Retinal pigment epithelial cell (primary cell): ENCODE measurements at regions not wholly inside any gene's neighbourhood (a gene's known extent, or its start where the extent isn't known, plus 50 kb on each side); places are given as distances from the start of the nearest gene placed in this dataset.

ENCODE experiments used
- DNase-seq: peaks from one replicate; pipeline ENCODE4 v3.0.0-alpha.2; 2010; ENCODE audit warnings: low read depth
- H3K4me3 ChIP-seq: 2 replicates; pipeline ENCODE4 v1.5.1; 2011; ENCODE audit warnings: mild to moderate bottlenecking, low read length, control low read depth, moderate library complexity
- TF ChIP-seq, protein P1 (sequence below): conservative IDR thresholded peaks from 2 replicates; pipeline ENCODE4 v1.5.1; 2011; ENCODE audit warnings: low read depth, low read length, control low read depth, inconsistent platforms

DNA sequence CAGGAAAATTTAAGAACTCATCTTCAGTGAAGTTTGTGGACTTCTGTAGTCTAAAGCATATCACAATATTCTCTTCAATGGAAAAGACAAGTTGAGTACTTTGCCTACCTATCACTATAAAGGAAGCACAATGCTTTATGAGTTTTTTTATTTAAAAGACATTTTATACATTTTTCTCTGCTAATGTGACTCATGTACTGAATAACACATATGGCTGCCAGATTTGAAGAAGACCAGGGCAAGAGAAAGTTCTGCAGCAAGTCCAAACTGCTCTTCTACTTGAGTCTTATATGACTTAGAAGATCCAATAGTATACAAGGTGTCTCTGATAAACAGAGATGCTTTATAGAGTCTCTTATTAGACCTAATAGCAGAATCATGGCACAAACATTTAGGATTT is 978.4 kb downstream of the TLE4 start:
- TF ChIP-seq, protein P1, sequence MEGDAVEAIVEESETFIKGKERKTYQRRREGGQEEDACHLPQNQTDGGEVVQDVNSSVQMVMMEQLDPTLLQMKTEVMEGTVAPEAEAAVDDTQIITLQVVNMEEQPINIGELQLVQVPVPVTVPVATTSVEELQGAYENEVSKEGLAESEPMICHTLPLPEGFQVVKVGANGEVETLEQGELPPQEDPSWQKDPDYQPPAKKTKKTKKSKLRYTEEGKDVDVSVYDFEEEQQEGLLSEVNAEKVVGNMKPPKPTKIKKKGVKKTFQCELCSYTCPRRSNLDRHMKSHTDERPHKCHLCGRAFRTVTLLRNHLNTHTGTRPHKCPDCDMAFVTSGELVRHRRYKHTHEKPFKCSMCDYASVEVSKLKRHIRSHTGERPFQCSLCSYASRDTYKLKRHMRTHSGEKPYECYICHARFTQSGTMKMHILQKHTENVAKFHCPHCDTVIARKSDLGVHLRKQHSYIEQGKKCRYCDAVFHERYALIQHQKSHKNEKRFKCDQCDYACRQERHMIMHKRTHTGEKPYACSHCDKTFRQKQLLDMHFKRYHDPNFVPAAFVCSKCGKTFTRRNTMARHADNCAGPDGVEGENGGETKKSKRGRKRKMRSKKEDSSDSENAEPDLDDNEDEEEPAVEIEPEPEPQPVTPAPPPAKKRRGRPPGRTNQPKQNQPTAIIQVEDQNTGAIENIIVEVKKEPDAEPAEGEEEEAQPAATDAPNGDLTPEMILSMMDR = no peak
- no peak overlapping the region for H3K4me3 ChIP-seq
- no peak for DNase-seq

DNA sequence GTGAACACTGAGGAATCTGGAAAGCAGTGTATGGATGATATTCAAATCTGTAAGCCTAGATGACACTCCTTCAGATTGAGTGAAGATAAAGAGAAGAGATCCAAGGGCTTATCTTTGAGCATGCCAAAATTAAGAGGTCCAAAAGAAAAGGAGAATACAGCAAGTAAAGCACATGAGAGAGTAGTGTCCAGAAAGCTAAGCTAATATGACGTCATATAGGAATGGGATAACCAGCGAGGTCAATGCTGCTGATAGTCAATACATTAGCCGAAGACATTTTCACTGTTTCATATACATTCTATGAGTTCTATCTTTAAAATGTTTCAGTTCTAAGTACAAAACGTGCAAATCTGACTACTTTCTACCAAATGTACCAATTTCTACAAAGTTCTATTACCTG is 975.8 kb downstream of the TLE4 start:
- TF ChIP-seq, protein P1 = no peak
- H3K4me3 ChIP-seq = no peak overlapping the region
- no peak for DNase-seq

DNA sequence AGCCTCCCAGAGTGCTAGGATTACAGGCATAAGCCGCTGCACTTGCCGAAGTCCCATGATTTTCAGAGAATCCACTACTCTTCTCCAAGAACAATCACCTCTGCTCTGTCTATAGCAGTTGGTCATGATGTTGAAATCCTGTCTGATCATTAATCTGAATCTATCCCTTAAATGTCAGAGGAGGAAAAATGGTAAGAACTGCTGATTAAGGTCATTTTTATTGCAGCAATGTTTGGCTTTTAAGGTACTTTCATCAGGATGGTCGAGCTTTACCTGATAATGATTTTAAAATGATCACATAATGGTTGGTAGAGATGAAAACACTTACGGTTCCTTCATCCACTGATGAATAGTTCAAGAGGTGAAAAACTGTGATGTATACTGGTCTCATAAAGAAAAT is 968.6 kb downstream of the TLE4 start:
- no peak for DNase-seq
- H3K4me3 ChIP-seq = no peak overlapping the region
- TF ChIP-seq, protein P1 = no peak

DNA sequence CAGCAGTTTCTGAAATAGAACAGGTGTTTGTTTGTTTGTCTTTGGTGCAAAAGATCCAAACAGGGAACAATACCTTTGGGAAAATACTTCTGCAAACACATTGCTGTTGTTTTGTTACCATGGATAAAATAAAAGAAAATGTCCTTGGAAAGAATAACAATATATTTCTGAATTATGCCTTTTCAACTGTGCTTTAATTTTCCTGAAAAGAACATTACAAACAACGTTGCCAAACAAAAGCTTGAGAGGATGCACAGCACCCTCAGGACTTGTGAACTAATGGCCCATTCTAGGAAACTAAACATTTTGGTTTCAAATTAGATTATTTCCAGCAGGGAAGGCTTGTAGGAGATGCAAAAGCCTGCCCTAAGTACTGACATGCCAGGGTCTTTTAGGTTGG is 967.2 kb downstream of the TLE4 start:
- H3K4me3 ChIP-seq = no peak overlapping the region
- TF ChIP-seq, protein P1 = no peak
- no peak for DNase-seq

DNA sequence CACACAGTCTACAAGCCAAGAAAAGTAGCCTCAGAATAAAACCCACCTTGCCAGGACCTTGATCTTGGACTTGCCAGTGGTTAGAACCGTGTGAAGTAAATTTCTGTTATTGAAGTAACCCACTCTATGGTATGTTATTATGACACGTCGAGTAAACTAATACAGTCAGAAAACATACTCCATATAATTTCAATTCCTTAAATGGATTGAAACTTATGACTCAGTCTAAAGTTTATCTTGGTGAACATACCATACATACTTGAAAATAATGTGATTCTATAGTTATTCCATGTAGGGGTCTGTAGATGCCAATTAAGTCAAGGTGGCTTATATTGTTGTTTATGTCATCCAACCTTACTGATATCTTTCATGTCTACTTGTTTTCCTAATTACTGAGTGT is 950.7 kb downstream of the TLE4 start:
- H3K4me3 ChIP-seq = no peak overlapping the region
- TF ChIP-seq, protein P1 = no peak
- DNase-seq = no peak

DNA sequence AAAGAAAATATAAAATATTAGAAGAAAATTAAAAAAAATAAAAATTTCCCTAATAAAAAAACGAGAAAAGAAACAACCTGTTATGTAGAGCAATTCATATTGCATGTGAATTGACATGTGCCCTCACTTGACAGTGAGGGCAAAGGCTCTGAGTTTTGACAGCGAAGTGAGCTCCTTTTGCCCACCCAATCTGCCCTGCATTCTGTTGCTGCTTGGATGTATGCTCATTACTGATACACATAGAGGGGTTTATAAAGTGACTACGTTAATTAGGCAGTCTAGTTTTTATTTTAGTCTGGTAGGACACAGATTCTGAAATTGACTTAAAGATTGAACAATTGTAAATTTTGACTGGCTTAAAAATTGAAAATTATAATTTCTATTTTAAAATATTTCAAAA is 949.4 kb downstream of the TLE4 start:
- DNase-seq = no peak
- TF ChIP-seq, protein P1 = no peak

DNA sequence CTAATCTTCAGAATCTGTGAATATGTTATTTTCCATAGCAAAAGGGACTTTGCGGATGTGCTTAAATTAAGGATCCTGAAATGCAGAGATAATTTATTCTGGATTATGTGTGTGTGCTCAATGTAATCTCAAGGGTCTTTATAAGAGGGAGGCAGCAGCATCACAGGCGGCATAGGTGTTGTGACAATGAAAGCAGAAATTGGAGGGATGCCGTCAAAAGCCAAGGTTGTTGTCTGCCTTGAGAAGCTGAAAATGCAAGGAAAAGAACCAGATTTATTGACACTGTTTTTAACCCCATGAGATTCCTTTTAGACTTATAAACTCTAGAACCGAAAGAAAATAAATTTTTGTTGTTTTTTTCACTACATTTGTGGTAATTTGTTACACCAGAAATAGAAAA is 948.5 kb downstream of the TLE4 start:
- TF ChIP-seq, protein P1 = no peak
- no peak overlapping the region for H3K4me3 ChIP-seq
- no peak for DNase-seq

More for the DNA sequence above, 949.4 kb downstream of the TLE4 start:
- H3K4me3 ChIP-seq = no peak overlapping the region
